HCT116 (cell line): ENCODE measurements at regions not wholly inside any gene's neighbourhood (a gene's known extent, or its start where the extent isn't known, plus 50 kb on each side); places are given as distances from the start of the nearest gene placed in this dataset.

Source experiments
- ATAC-seq: fragments of 200-7000 bp; cut with Tn5 transposase; 2 replicates; pipeline ENCODE4 v1.9.1; 2020; ENCODE audit warnings: mild to moderate bottlenecking, moderate library complexity
- BruUV-seq: library from RNA; stranded (reverse); fragments of 400-500 nt; replicated peaks from 2 replicates; lab custom pipeline; 2021; lab: Mats Ljungman, UMichigan
- CTCF ChIA-PET: fragments of 300-600 bp; sonication (Branson Sonifier 250); formaldehyde crosslinking; loops from one replicate; lab custom pipeline; 2021; ENCODE audit warnings: antibody characterized with exemption; lab: Charles Lee
- POLR2A ChIA-PET: fragments of 300-600, 350-600 bp; sonication (Branson Sonifier 250); formaldehyde crosslinking; loops from one replicate; lab custom pipeline; 2021; ENCODE audit warnings: antibody characterized with exemption; lab: Charles Lee
- RAD21 ChIA-PET, 2 experiments: fragments of 300-600 bp; sonication (Branson Sonifier 250); formaldehyde crosslinking; loops; one replicate each; lab custom pipeline; 2023; ENCODE audit warnings: low total read pairs in 2 of 2; ENCODE audit not compliant: uncharacterized antibody in 2 of 2, unreplicated experiment in 2 of 2, low non-redundant PET in 1 of 2; lab: Charles Lee
- DNase-seq: peaks from one replicate; pipeline ENCODE4 v3.0.0-alpha.2; 2010; ENCODE audit warnings: low read depth, low spot score
- H2AFZ ChIP-seq: fragments of 200-600 bp; shearing (Covaris generic), sonication (generic); 2 replicates; pipeline ENCODE4 v1.6.1; 2017; ENCODE audit warnings: low read depth, mixed run types, mixed read lengths, antibody characterized with exemption, low read length; ENCODE audit not compliant: poor library complexity, severe bottlenecking
- H3K27ac ChIP-seq: 2 replicates; pipeline ENCODE4 v1.5.1; 2012; ENCODE audit warnings: low read depth, low read length
- H3K27me3 ChIP-seq: fragments of 200-600 bp; sonication (generic); 2 replicates; pipeline ENCODE4 v1.6.1; 2016; ENCODE audit warnings: mixed run types, low read length, mixed read lengths; ENCODE audit not compliant: insufficient read depth
- H3K36me3 ChIP-seq, 2 experiments: fragments of 200-500 bp in 1 of 2; fragments of 200-600 bp in 1 of 2; sonication (Bioruptor generic) in 1 of 2; sonication (generic) in 1 of 2; 2 replicates each; pipeline versions ENCODE4 v1.5.1 to v1.6.1; 2014 to 2016; ENCODE audit warnings: low read length in 2 of 2, inconsistent platforms in 1 of 2, mixed read lengths in 1 of 2, mixed run types in 1 of 2; ENCODE audit not compliant: insufficient read depth in 2 of 2, control insufficient read depth in 1 of 2
- H3K4me1 ChIP-seq, 2 experiments: fragments of 200-600 bp in 1 of 2; sonication (generic) in 1 of 2; 2 replicates each; pipeline versions ENCODE4 v1.5.1 to v1.6.1; 2012 to 2017; ENCODE audit warnings: low read length in 2 of 2, inconsistent platforms in 1 of 2, mild to moderate bottlenecking in 1 of 2, mixed read lengths in 1 of 2, mixed run types in 1 of 2, moderate library complexity in 1 of 2; ENCODE audit not compliant: insufficient read depth in 2 of 2, control insufficient read depth in 1 of 2
- H3K4me2 ChIP-seq: fragments of 200-600 bp; sonication (generic); 2 replicates; pipeline ENCODE4 v1.6.1; 2017; ENCODE audit warnings: mixed run types, low read length, mixed read lengths
- H3K4me3 ChIP-seq, 2 experiments: fragments of 200-600 bp in 1 of 2; sonication (generic) in 1 of 2; replicated peaks in 1 of 2; 2 replicates each; pipeline ENCODE4 v1.5.1; 2011 to 2016; ENCODE audit warnings: low read length in 2 of 2, control low read depth in 1 of 2, low read depth in 1 of 2, mild to moderate bottlenecking in 1 of 2, mixed read lengths in 1 of 2, mixed run types in 1 of 2
- H3K79me2 ChIP-seq: fragments of 200-600 bp; sonication (generic); 2 replicates; pipeline ENCODE4 v1.6.1; 2017; ENCODE audit warnings: mild to moderate bottlenecking, mixed run types, low read length, moderate library complexity, mixed read lengths; ENCODE audit not compliant: insufficient read depth
- H3K9ac ChIP-seq: fragments of 200-600 bp; sonication (generic); 2 replicates; pipeline ENCODE4 v1.6.1; 2016; ENCODE audit warnings: low read length, mixed read lengths
- H3K9me2 ChIP-seq: fragments of 200-600 bp; sonication (generic), shearing (Covaris generic); 2 replicates; pipeline ENCODE4 v1.6.1; 2017; ENCODE audit warnings: mixed run types, mild to moderate bottlenecking, moderate library complexity; ENCODE audit not compliant: insufficient read depth
- H3K9me3 ChIP-seq, 2 experiments: fragments of 200-500 bp in 1 of 2; fragments of 200-600 bp in 1 of 2; sonication (Bioruptor generic) in 1 of 2; sonication (generic) in 1 of 2; 2 replicates each; pipeline ENCODE4 v1.6.1; 2014 to 2017; ENCODE audit warnings: low read length in 2 of 2, mixed read lengths in 2 of 2, inconsistent platforms in 1 of 2, low read depth in 1 of 2, mild to moderate bottlenecking in 1 of 2, mixed run types in 1 of 2, moderate library complexity in 1 of 2; ENCODE audit not compliant: control insufficient read depth in 1 of 2, insufficient read depth in 1 of 2
- H4K20me1 ChIP-seq: fragments of 200-600 bp; sonication (generic), shearing (Covaris generic); 2 replicates; pipeline ENCODE4 v1.6.1; 2017; ENCODE audit warnings: mixed run types, mild to moderate bottlenecking, moderate library complexity; ENCODE audit not compliant: insufficient read depth
- CBX3 ChIP-seq: IDR thresholded peaks from 2 replicates; pipeline ENCODE4 v1.6.1; 2012; ENCODE audit warnings: low read depth
- EGR1 ChIP-seq: IDR thresholded peaks from 2 replicates; pipeline ENCODE4 v1.6.1; 2012; ENCODE audit warnings: low read depth
- ELF1 ChIP-seq: IDR thresholded peaks from 2 replicates; pipeline ENCODE4 v1.6.1; 2012; ENCODE audit warnings: low read depth, borderline replicate concordance
- EZH2 ChIP-seq: fragments of 200-600 bp; sonication (generic); IDR thresholded peaks from 2 replicates; pipeline ENCODE4 v1.6.1; 2017; ENCODE audit warnings: antibody characterized with exemption, mixed run types
- POLR2A ChIP-seq: IDR thresholded peaks from 2 replicates; pipeline ENCODE4 v1.7.0; 2011; ENCODE audit warnings: borderline replicate concordance; ENCODE audit not compliant: insufficient read depth, insufficient read length; ENCODE audit errors: extremely low read depth
- POLR2AphosphoS5 ChIP-seq: IDR thresholded peaks from 2 replicates; pipeline ENCODE4 v1.6.1; 2011; ENCODE audit warnings: mild to moderate bottlenecking, low read depth, low read length, moderate library complexity
- RAD21 ChIP-seq: IDR thresholded peaks from 2 replicates; pipeline ENCODE4 v1.6.1; 2012; ENCODE audit warnings: low read depth, mild to moderate bottlenecking
- SIN3A ChIP-seq: IDR thresholded peaks from 2 replicates; pipeline ENCODE4 v1.6.1; 2012; ENCODE audit warnings: low read depth
- SP1 ChIP-seq: IDR thresholded peaks from 2 replicates; pipeline ENCODE4 v1.6.1; 2012; ENCODE audit warnings: low read depth
- SRF ChIP-seq: IDR thresholded peaks from 2 replicates; pipeline ENCODE4 v1.6.1; 2012; ENCODE audit warnings: low read depth
- TCF7L2 ChIP-seq: IDR thresholded peaks from 2 replicates; pipeline ENCODE4 v1.7.0; 2011; ENCODE audit warnings: borderline replicate concordance, inconsistent platforms; ENCODE audit not compliant: insufficient read depth, insufficient read length; ENCODE audit errors: extremely low read depth
- YY1 ChIP-seq: IDR thresholded peaks from 2 replicates; pipeline ENCODE4 v1.6.1; 2011; ENCODE audit warnings: low read length, low read depth, moderate library complexity, mild to moderate bottlenecking; ENCODE audit not compliant: insufficient replicate concordance; ENCODE audit errors: extremely low read depth
- intact Hi-C: fragments of 100-400 bp; cut with micrococcal nuclease; formaldehyde crosslinking; loops from 2 replicates; pipeline ENCODE4 v1.10.0; 2022
- TF ChIP-seq, protein P1 (sequence below), 3 experiments: fragments of 200-600 bp in 1 of 3; sonication (generic) in 1 of 3; IDR thresholded peaks in 2 of 3; conservative IDR thresholded peaks in 1 of 3; 2 replicates each; pipeline ENCODE4 v1.5.1; 2012 to 2017; ENCODE audit warnings: low read depth in 2 of 3, low read length in 2 of 3, antibody characterized with exemption in 1 of 3, borderline replicate concordance in 1 of 3, control low read depth in 1 of 3, mild to moderate bottlenecking in 1 of 3, mixed read lengths in 1 of 3, mixed run types in 1 of 3, moderate library complexity in 1 of 3; ENCODE audit not compliant: insufficient read depth in 1 of 3
- TF ChIP-seq, protein P2 (sequence below): IDR thresholded peaks from 2 replicates; pipeline ENCODE4 v1.6.1; 2012; ENCODE audit warnings: low read depth
- TF ChIP-seq, protein P3 (sequence below): IDR thresholded peaks from 2 replicates; pipeline ENCODE4 v1.6.1; 2011; ENCODE audit warnings: mild to moderate bottlenecking, low read length, moderate library complexity; ENCODE audit not compliant: insufficient replicate concordance; ENCODE audit errors: extremely low read depth

DNA sequence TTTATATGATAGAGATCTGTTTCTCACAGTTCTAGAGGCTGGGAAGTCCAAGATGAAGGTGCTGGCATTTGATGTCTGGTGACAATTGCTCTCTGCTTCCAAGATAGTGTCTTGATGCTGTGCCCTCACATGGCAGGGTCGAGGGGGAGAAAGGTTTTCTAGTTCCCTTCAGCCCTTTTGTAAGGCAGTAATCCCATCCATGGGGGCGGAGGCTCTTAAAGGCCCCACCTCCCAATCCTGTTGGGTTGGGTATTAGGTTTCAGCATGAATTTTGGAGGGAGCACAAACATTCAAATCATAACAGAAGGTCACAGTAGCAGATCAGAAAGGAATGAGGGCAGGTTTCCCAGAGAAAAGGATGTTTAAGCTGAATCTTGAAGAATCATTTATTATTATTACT is 601.7 kb upstream of the ZNF717 start:
- Histone ChIP-seq H4K20me1 (no peaks in the 10 kb centered on the region), H3K9me2 (no peaks in the 10 kb centered on the region), H2AFZ (no peak overlapping the region), H3K4me1 (no peaks in the 10 kb centered on the region), H3K79me2 (no peaks in the 10 kb centered on the region), H3K36me3 (no peaks in the 10 kb centered on the region), H3K27ac (no peak overlapping the region), H3K27me3 (no peaks in the 10 kb centered on the region), H3K4me2 (no peak overlapping the region), H3K9ac (no peak overlapping the region), H3K4me3 (no peak overlapping the region), H3K9me3 (peaks cover 13 to 15% of the 10 kb centered on the region in 2 experiments; a peak in 3 of 4 replicates)
- intact Hi-C loops = no loop called here
- TF ChIP-seq, protein P1, sequence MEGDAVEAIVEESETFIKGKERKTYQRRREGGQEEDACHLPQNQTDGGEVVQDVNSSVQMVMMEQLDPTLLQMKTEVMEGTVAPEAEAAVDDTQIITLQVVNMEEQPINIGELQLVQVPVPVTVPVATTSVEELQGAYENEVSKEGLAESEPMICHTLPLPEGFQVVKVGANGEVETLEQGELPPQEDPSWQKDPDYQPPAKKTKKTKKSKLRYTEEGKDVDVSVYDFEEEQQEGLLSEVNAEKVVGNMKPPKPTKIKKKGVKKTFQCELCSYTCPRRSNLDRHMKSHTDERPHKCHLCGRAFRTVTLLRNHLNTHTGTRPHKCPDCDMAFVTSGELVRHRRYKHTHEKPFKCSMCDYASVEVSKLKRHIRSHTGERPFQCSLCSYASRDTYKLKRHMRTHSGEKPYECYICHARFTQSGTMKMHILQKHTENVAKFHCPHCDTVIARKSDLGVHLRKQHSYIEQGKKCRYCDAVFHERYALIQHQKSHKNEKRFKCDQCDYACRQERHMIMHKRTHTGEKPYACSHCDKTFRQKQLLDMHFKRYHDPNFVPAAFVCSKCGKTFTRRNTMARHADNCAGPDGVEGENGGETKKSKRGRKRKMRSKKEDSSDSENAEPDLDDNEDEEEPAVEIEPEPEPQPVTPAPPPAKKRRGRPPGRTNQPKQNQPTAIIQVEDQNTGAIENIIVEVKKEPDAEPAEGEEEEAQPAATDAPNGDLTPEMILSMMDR (IDR thresholded peaks at IDR 0.05 in 2 of 3, conservative IDR thresholded peaks at IDR 0.05 in 1 of 3; ENCODE audit: borderline replicate concordance in 1 of 3, insufficient read depth in 1 of 3, low read depth in 2 of 3, low read length in 2 of 3) = no peak
- TF ChIP-seq EZH2 (no peak), SRF (no peak), CBX3 (no peak), TCF7L2 (no peak), POLR2A (no peak), SIN3A (no peak), EGR1 (no peak), ELF1 (no peak), RAD21 (no peak), POLR2AphosphoS5 (no peak), YY1 (no peak), SP1 (no peak)
- TF ChIP-seq, protein P2, sequence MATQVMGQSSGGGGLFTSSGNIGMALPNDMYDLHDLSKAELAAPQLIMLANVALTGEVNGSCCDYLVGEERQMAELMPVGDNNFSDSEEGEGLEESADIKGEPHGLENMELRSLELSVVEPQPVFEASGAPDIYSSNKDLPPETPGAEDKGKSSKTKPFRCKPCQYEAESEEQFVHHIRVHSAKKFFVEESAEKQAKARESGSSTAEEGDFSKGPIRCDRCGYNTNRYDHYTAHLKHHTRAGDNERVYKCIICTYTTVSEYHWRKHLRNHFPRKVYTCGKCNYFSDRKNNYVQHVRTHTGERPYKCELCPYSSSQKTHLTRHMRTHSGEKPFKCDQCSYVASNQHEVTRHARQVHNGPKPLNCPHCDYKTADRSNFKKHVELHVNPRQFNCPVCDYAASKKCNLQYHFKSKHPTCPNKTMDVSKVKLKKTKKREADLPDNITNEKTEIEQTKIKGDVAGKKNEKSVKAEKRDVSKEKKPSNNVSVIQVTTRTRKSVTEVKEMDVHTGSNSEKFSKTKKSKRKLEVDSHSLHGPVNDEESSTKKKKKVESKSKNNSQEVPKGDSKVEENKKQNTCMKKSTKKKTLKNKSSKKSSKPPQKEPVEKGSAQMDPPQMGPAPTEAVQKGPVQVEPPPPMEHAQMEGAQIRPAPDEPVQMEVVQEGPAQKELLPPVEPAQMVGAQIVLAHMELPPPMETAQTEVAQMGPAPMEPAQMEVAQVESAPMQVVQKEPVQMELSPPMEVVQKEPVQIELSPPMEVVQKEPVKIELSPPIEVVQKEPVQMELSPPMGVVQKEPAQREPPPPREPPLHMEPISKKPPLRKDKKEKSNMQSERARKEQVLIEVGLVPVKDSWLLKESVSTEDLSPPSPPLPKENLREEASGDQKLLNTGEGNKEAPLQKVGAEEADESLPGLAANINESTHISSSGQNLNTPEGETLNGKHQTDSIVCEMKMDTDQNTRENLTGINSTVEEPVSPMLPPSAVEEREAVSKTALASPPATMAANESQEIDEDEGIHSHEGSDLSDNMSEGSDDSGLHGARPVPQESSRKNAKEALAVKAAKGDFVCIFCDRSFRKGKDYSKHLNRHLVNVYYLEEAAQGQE = no peak
- TF ChIP-seq, protein P3, sequence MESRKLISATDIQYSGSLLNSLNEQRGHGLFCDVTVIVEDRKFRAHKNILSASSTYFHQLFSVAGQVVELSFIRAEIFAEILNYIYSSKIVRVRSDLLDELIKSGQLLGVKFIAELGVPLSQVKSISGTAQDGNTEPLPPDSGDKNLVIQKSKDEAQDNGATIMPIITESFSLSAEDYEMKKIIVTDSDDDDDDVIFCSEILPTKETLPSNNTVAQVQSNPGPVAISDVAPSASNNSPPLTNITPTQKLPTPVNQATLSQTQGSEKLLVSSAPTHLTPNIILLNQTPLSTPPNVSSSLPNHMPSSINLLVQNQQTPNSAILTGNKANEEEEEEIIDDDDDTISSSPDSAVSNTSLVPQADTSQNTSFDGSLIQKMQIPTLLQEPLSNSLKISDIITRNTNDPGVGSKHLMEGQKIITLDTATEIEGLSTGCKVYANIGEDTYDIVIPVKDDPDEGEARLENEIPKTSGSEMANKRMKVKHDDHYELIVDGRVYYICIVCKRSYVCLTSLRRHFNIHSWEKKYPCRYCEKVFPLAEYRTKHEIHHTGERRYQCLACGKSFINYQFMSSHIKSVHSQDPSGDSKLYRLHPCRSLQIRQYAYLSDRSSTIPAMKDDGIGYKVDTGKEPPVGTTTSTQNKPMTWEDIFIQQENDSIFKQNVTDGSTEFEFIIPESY = no peak
- ATAC-seq (no peak), DNase-seq (no peak)
- POLR2A ChIA-PET = no interaction called here
- BruUV-seq = no TSS peak
- RAD21 ChIA-PET = no interaction called here
- CTCF ChIA-PET = no interaction called here
